ENCODE measurements at regions not wholly inside any gene's neighbourhood (a gene's known extent, or its start where the extent isn't known, plus 50 kb on each side); places are given as distances from the start of the nearest gene placed in this dataset.
"Not testable (repeated sequence)": the region's sequence is repeated elsewhere in the genome, so short reads cannot be mapped to it uniquely, and the experiment has no call there.

GRCh38 chr15:31609906-31610305 lies 283.3 kb downstream of the KLF13 start:
- Histone ChIP-seq H3K9ac (ENCODE audit: low read length) (no peak overlapping the region), H3K4me2 (ENCODE audit: low read length) (no peak overlapping the region), H3K18ac (ENCODE audit: low read length) (no peak overlapping the region), H2BK5ac (ENCODE audit: low read length) (no peak overlapping the region), H3K79me2 (ENCODE audit: control insufficient read depth, insufficient read depth, low read length) (no peaks in the 10 kb centered on the region), H3K36me3 (ENCODE audit: control insufficient read depth, insufficient read depth, low read length) (no peaks in the 10 kb centered on the region), H3K4me3 (ENCODE audit: low read length) (no peak overlapping the region), H3K27me3 (ENCODE audit: insufficient read depth, low read length, poor library complexity) (no peaks in the 10 kb centered on the region), H3K4ac (ENCODE audit: low read depth, low read length) (no peak overlapping the region), H2BK15ac (replicated peaks; ENCODE audit: low read depth) (no peak overlapping the region), H3K56ac (ENCODE audit: low read length) (no peak overlapping the region), H2BK120ac (ENCODE audit: low read depth, low read length) (no peak overlapping the region), H3K23ac (ENCODE audit: low read length) (no peak overlapping the region), H2AK5ac (ENCODE audit: low read length) (no peak overlapping the region), H4K8ac (ENCODE audit: low read depth, low read length) (no peak overlapping the region), H4K5ac (ENCODE audit: low read length) (no peak overlapping the region), H3K4me1 (ENCODE audit: control insufficient read depth, low read depth, low read length) (no peaks in the 10 kb centered on the region), H3K27ac (ENCODE audit: low read depth, low read length) (no peak overlapping the region), H3K79me1 (ENCODE audit: low read length) (no peaks in the 10 kb centered on the region)
- DNase-seq, result no peak
- WGBS (ENCODE audit: extremely low coverage, insufficient coverage, low lambda C conversion rate), result no CpG with 5 or more reads among the region's 2 CpGs

GRCh38 chr15:31615643-31616415 lies 289.2 kb downstream of the KLF13 start:
- Histone ChIP-seq H4K8ac (ENCODE audit: low read depth, low read length) (no peak overlapping the region), H2BK5ac (ENCODE audit: low read length) (no peak overlapping the region), H2BK120ac (ENCODE audit: low read depth, low read length) (no peak overlapping the region), H3K9ac (ENCODE audit: low read length) (no peak overlapping the region), H3K23ac (ENCODE audit: low read length) (no peak overlapping the region), H4K5ac (ENCODE audit: low read length) (no peak overlapping the region), H3K4me2 (ENCODE audit: low read length) (no peak overlapping the region), H2AK5ac (ENCODE audit: low read length) (no peak overlapping the region), H3K4me1 (ENCODE audit: control insufficient read depth, low read depth, low read length) (no peaks in the 10 kb centered on the region), H3K56ac (ENCODE audit: low read length) (no peak overlapping the region), H3K4ac (ENCODE audit: low read depth, low read length) (no peak overlapping the region), H3K79me1 (ENCODE audit: low read length) (no peaks in the 10 kb centered on the region), H3K18ac (ENCODE audit: low read length) (no peak overlapping the region), H3K27me3 (ENCODE audit: insufficient read depth, low read length, poor library complexity) (no peaks in the 10 kb centered on the region), H3K4me3 (ENCODE audit: low read length) (no peak overlapping the region), H2BK15ac (replicated peaks; ENCODE audit: low read depth) (no peak overlapping the region), H3K27ac (ENCODE audit: low read depth, low read length) (no peak overlapping the region), H3K79me2 (ENCODE audit: control insufficient read depth, insufficient read depth, low read length) (no peaks in the 10 kb centered on the region), H3K36me3 (ENCODE audit: control insufficient read depth, insufficient read depth, low read length) (no peaks in the 10 kb centered on the region)
- no peak for DNase-seq
- no CpG with 5 or more reads among the region's 9 CpGs for WGBS (ENCODE audit: extremely low coverage, insufficient coverage, low lambda C conversion rate)

- H3K4ac ChIP-seq (ENCODE audit: low read depth, low read length); H3K36me3 ChIP-seq (ENCODE audit: control insufficient read depth, insufficient read depth, low read length); H3K27ac ChIP-seq (ENCODE audit: low read depth, low read length); H3K4me1 ChIP-seq (ENCODE audit: control insufficient read depth, low read depth, low read length); H3K56ac ChIP-seq (ENCODE audit: low read length); DNase-seq; H3K18ac ChIP-seq (ENCODE audit: low read length); H2BK120ac ChIP-seq (ENCODE audit: low read depth, low read length); H2AK5ac ChIP-seq (ENCODE audit: low read length); H3K9ac ChIP-seq (ENCODE audit: low read length); H4K8ac ChIP-seq (ENCODE audit: low read depth, low read length); H3K27me3 ChIP-seq (ENCODE audit: insufficient read depth, low read length, poor library complexity); H2BK5ac ChIP-seq (ENCODE audit: low read length); H3K79me2 ChIP-seq (ENCODE audit: control insufficient read depth, insufficient read depth, low read length); H3K4me2 ChIP-seq (ENCODE audit: low read length); H3K4me3 ChIP-seq (ENCODE audit: low read length); H4K5ac ChIP-seq (ENCODE audit: low read length); H3K23ac ChIP-seq (ENCODE audit: low read length); H2BK15ac ChIP-seq (replicated peaks; ENCODE audit: low read depth); H3K79me1 ChIP-seq (ENCODE audit: low read length): not testable (repeated sequence)
- WGBS (ENCODE audit: extremely low coverage, insufficient coverage, low lambda C conversion rate), result no CpG with 5 or more reads among the region's 11 CpGs
These were observed 296.7 kb downstream of the KLF13 start for GRCh38 chr15:31623297-31623696.

GRCh38 chr15:31624115-31624514 lies 297.5 kb downstream of the KLF13 start:
- H3K79me1 ChIP-seq (ENCODE audit: low read length); DNase-seq; H3K4me1 ChIP-seq (ENCODE audit: control insufficient read depth, low read depth, low read length); H3K4me2 ChIP-seq (ENCODE audit: low read length); H4K5ac ChIP-seq (ENCODE audit: low read length); H2BK15ac ChIP-seq (replicated peaks; ENCODE audit: low read depth); H3K9ac ChIP-seq (ENCODE audit: low read length); H2BK120ac ChIP-seq (ENCODE audit: low read depth, low read length); H3K36me3 ChIP-seq (ENCODE audit: control insufficient read depth, insufficient read depth, low read length); H3K27me3 ChIP-seq (ENCODE audit: insufficient read depth, low read length, poor library complexity); H2BK5ac ChIP-seq (ENCODE audit: low read length); H3K23ac ChIP-seq (ENCODE audit: low read length); H3K79me2 ChIP-seq (ENCODE audit: control insufficient read depth, insufficient read depth, low read length); H3K56ac ChIP-seq (ENCODE audit: low read length); H3K27ac ChIP-seq (ENCODE audit: low read depth, low read length); H3K4ac ChIP-seq (ENCODE audit: low read depth, low read length); H2AK5ac ChIP-seq (ENCODE audit: low read length); H4K8ac ChIP-seq (ENCODE audit: low read depth, low read length); H3K4me3 ChIP-seq (ENCODE audit: low read length); H3K18ac ChIP-seq (ENCODE audit: low read length): not testable (repeated sequence)
- no CpG with 5 or more reads among the region's 1 CpG for WGBS (ENCODE audit: extremely low coverage, insufficient coverage, low lambda C conversion rate)

- not testable (repeated sequence) for H3K27me3 ChIP-seq (ENCODE audit: insufficient read depth, low read length, poor library complexity); H3K36me3 ChIP-seq (ENCODE audit: control insufficient read depth, insufficient read depth, low read length); H3K9ac ChIP-seq (ENCODE audit: low read length); H3K79me1 ChIP-seq (ENCODE audit: low read length); DNase-seq; H2BK120ac ChIP-seq (ENCODE audit: low read depth, low read length); H3K4me3 ChIP-seq (ENCODE audit: low read length); H4K8ac ChIP-seq (ENCODE audit: low read depth, low read length); H2AK5ac ChIP-seq (ENCODE audit: low read length); H2BK15ac ChIP-seq (replicated peaks; ENCODE audit: low read depth); H4K5ac ChIP-seq (ENCODE audit: low read length); H3K56ac ChIP-seq (ENCODE audit: low read length); H3K23ac ChIP-seq (ENCODE audit: low read length); H3K79me2 ChIP-seq (ENCODE audit: control insufficient read depth, insufficient read depth, low read length); H3K4me2 ChIP-seq (ENCODE audit: low read length); H3K18ac ChIP-seq (ENCODE audit: low read length); H3K4ac ChIP-seq (ENCODE audit: low read depth, low read length); H3K4me1 ChIP-seq (ENCODE audit: control insufficient read depth, low read depth, low read length); H3K27ac ChIP-seq (ENCODE audit: low read depth, low read length); H2BK5ac ChIP-seq (ENCODE audit: low read length)
- WGBS (ENCODE audit: extremely low coverage, insufficient coverage, low lambda C conversion rate), result no CpG with 5 or more reads among the region's 6 CpGs
These were observed 309.1 kb downstream of the KLF13 start for GRCh38 chr15:31635715-31636114.

GRCh38 chr15:31636911-31637310 lies 310.3 kb downstream of the KLF13 start:
- not testable (repeated sequence) for H3K79me1 ChIP-seq (ENCODE audit: low read length); DNase-seq; H3K18ac ChIP-seq (ENCODE audit: low read length); H4K8ac ChIP-seq (ENCODE audit: low read depth, low read length); H3K27me3 ChIP-seq (ENCODE audit: insufficient read depth, low read length, poor library complexity); H3K9ac ChIP-seq (ENCODE audit: low read length); H2AK5ac ChIP-seq (ENCODE audit: low read length); H3K4ac ChIP-seq (ENCODE audit: low read depth, low read length); H3K23ac ChIP-seq (ENCODE audit: low read length); H3K4me1 ChIP-seq (ENCODE audit: control insufficient read depth, low read depth, low read length); H3K36me3 ChIP-seq (ENCODE audit: control insufficient read depth, insufficient read depth, low read length); H3K4me2 ChIP-seq (ENCODE audit: low read length); H3K56ac ChIP-seq (ENCODE audit: low read length); H3K4me3 ChIP-seq (ENCODE audit: low read length); H4K5ac ChIP-seq (ENCODE audit: low read length); H3K79me2 ChIP-seq (ENCODE audit: control insufficient read depth, insufficient read depth, low read length); H2BK120ac ChIP-seq (ENCODE audit: low read depth, low read length); H2BK15ac ChIP-seq (replicated peaks; ENCODE audit: low read depth); H2BK5ac ChIP-seq (ENCODE audit: low read length); H3K27ac ChIP-seq (ENCODE audit: low read depth, low read length)
- no CpG with 5 or more reads among the region's 1 CpG for WGBS (ENCODE audit: extremely low coverage, insufficient coverage, low lambda C conversion rate)
